ENCODE measurements at regions not wholly inside any gene's neighbourhood (a gene's known extent, or its start where the extent isn't known, plus 50 kb on each side); places are given as distances from the start of the nearest gene placed in this dataset.

GRCh38 chr3:25069970-25070369, 358.1 kb upstream of the RARB start:
- H3K4me3 ChIP-seq (ENCODE audit: low read depth, low read length) = no peak overlapping the region
- DNase-seq (ENCODE audit: low read depth, low spot score) = no peak
- in situ Hi-C loops (cut with HindIII; ENCODE audit: low sequenced_read_pairs) = no loop called here
- no peak for TF ChIP-seq CTCF (IDR thresholded peaks at IDR 0.05; ENCODE audit: low read depth, low read length)

- no peak overlapping the region for H3K4me3 ChIP-seq (ENCODE audit: low read depth, low read length)
- no peak for TF ChIP-seq CTCF (IDR thresholded peaks at IDR 0.05; ENCODE audit: low read depth, low read length)
- no peak for DNase-seq (ENCODE audit: low read depth, low spot score)
- in situ Hi-C loops (cut with HindIII; ENCODE audit: low sequenced_read_pairs) = no loop called here
These were observed 356.2 kb upstream of the RARB start for GRCh38 chr3:25071846-25072245.

- no peak for DNase-seq (ENCODE audit: low read depth, low spot score)
- no peak overlapping the region for H3K4me3 ChIP-seq (ENCODE audit: low read depth, low read length)
- no peak for TF ChIP-seq CTCF (IDR thresholded peaks at IDR 0.05; ENCODE audit: low read depth, low read length)
- in situ Hi-C loops (cut with HindIII; ENCODE audit: low sequenced_read_pairs) = no loop called here
These were observed 354.6 kb upstream of the RARB start for GRCh38 chr3:25073423-25073822.

GRCh38 chr3:25074149-25074548, 353.9 kb upstream of the RARB start:
- no peak for TF ChIP-seq CTCF (IDR thresholded peaks at IDR 0.05; ENCODE audit: low read depth, low read length)
- no peak for DNase-seq (ENCODE audit: low read depth, low spot score)
- no peak overlapping the region for H3K4me3 ChIP-seq (ENCODE audit: low read depth, low read length)
- in situ Hi-C loops (cut with HindIII; ENCODE audit: low sequenced_read_pairs) = no loop called here

GRCh38 chr3:25080461-25080860, 347.6 kb upstream of the RARB start:
- no peak for TF ChIP-seq CTCF (IDR thresholded peaks at IDR 0.05; ENCODE audit: low read depth, low read length)
- no peak for DNase-seq (ENCODE audit: low read depth, low spot score)
- in situ Hi-C loops (cut with HindIII; ENCODE audit: low sequenced_read_pairs) = no loop called here
- H3K4me3 ChIP-seq (ENCODE audit: low read depth, low read length) = no peak overlapping the region

GRCh38 chr3:25084016-25084415, 344.0 kb upstream of the RARB start:
- in situ Hi-C loops (cut with HindIII; ENCODE audit: low sequenced_read_pairs) = no loop called here
- H3K4me3 ChIP-seq (ENCODE audit: low read depth, low read length) = no peak overlapping the region
- no peak for TF ChIP-seq CTCF (IDR thresholded peaks at IDR 0.05; ENCODE audit: low read depth, low read length)
- DNase-seq (ENCODE audit: low read depth, low spot score) = no peak

- in situ Hi-C loops (cut with HindIII; ENCODE audit: low sequenced_read_pairs) = no loop called here
- DNase-seq (ENCODE audit: low read depth, low spot score) = no peak
- TF ChIP-seq CTCF (IDR thresholded peaks at IDR 0.05; ENCODE audit: low read depth, low read length) = no peak
- H3K4me3 ChIP-seq (ENCODE audit: low read depth, low read length) = no peak overlapping the region
These were observed 341.3 kb upstream of the RARB start for GRCh38 chr3:25086721-25087120.

Measured in astrocyte of the spinal cord (primary cell).